Erythroblast (primary cell): ENCODE measurements at regions not wholly inside any gene's neighbourhood (a gene's known extent, or its start where the extent isn't known, plus 50 kb on each side); places are given as distances from the start of the nearest gene placed in this dataset.

ENCODE experiments used
- GATA1 ChIP-seq: IDR thresholded peaks from 2 replicates; pipeline ENCODE4 v1.6.1; 2011; ENCODE audit warnings: low read depth, mild to moderate bottlenecking, control low read depth, low read length, moderate library complexity
- POLR2A ChIP-seq: IDR thresholded peaks from 2 replicates; pipeline ENCODE4 v1.6.1; 2011; ENCODE audit warnings: mild to moderate bottlenecking, low read length

DNA sequence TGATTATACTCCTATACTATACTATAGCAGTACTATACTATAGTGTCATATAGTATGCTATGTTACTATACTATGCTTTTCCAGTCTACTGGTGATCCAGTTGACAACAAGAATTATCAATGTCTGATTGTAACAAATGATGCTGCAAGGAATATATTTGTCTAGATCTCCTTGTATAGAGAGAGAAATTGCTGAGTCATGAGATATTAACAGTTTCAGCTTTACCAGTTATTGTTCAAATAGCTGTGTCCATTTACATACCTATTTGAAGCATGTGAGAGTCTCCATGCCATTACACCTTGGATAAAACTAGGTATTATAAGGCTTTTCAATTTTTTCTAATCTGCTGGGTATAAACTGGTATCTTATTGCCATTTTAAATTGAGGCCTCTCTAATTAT is 136.4 kb upstream of the SKOR2 start:
- no peak for TF ChIP-seq POLR2A
- no peak for TF ChIP-seq GATA1
